K562 (cell line): ENCODE measurements at regions not wholly inside any gene's neighbourhood (a gene's known extent, or its start where the extent isn't known, plus 50 kb on each side); places are given as distances from the start of the nearest gene placed in this dataset.

Experiments
- ATAC-seq: fragments of 200-7000 bp; cut with Tn5 transposase; 3 replicates; pipeline ENCODE4 v1.9.1; 2020; ENCODE audit warnings: moderate library complexity
- BruUV-seq: library from RNA; stranded (reverse); fragments of 400-500 nt; replicated peaks from 2 replicates; lab custom pipeline; 2021; lab: Mats Ljungman, UMichigan
- CTCF ChIA-PET: fragments of 300-600 bp; formaldehyde crosslinking; extraction: SDS; loops from one replicate; lab custom pipeline; 2021; ENCODE audit warnings: low intra/inter-chr PET ratio; lab: Yijun Ruan, JAX
- POLR2A ChIA-PET: fragments of 300-600, 350-650 bp; sonication (Branson Sonifier 250); formaldehyde crosslinking; extraction: SDS; loops from one replicate; lab custom pipeline; 2021; ENCODE audit warnings: antibody characterized with exemption, inconsistent platforms; lab: Yijun Ruan, JAX
- DNase-seq, 4 experiments: peaks; one replicate each; pipeline versions ENCODE4 v3.0.0 to v3.0.0-alpha.2; 2011 to 2018; ENCODE audit warnings: low spot score in 3 of 4, mixed read lengths in 3 of 4; ENCODE audit errors: extremely low read depth in 1 of 4
- FAIRE-seq: peaks from 2 replicates; lab custom pipeline; 2011; peaks lifted over from hg19 to GRCh38; lab: Jason Lieb, UNC
- H2AFZ ChIP-seq: 2 replicates; pipeline ENCODE4 v1.6.0; 2011; ENCODE audit warnings: low read depth, low read length, control low read depth, inconsistent platforms
- H3K27ac ChIP-seq: fragments of 200-600 bp; 3 replicates; pipeline ENCODE4 v1.8.0; 2011; ENCODE audit warnings: low read depth, mild to moderate bottlenecking, control low read depth, inconsistent platforms, low read length, moderate library complexity, mixed read lengths; ENCODE audit errors: extremely low read depth
- H3K27me3 ChIP-seq, 2 experiments: fragments of 300-600 bp in 1 of 2; 2 replicates in 1 of 2; 3 replicates in 1 of 2; pipeline versions ENCODE4 v1.6.0 to v1.8.0; 2011; ENCODE audit warnings: inconsistent platforms in 2 of 2, low read length in 2 of 2, mild to moderate bottlenecking in 1 of 2, mixed read lengths in 1 of 2, moderate library complexity in 1 of 2; ENCODE audit not compliant: control insufficient read depth in 2 of 2, insufficient read depth in 2 of 2
- H3K36me3 ChIP-seq: fragments of 300-600 bp; 3 replicates; pipeline ENCODE4 v1.8.0; 2011; ENCODE audit warnings: mild to moderate bottlenecking, low read length, inconsistent platforms; ENCODE audit not compliant: control insufficient read depth, insufficient read depth
- H3K4me1 ChIP-seq, 2 experiments: fragments of 200-600 bp in 1 of 2; replicated peaks in 1 of 2; 2 replicates in 1 of 2; 3 replicates in 1 of 2; pipeline versions ENCODE4 v1.5.1 to v1.8.0; 2011; ENCODE audit warnings: inconsistent platforms in 2 of 2, low read length in 2 of 2, mild to moderate bottlenecking in 1 of 2, mixed read lengths in 1 of 2, moderate library complexity in 1 of 2; ENCODE audit not compliant: control insufficient read depth in 2 of 2, insufficient read depth in 2 of 2
- H3K4me2 ChIP-seq: 2 replicates; pipeline ENCODE4 v1.6.1; 2011; ENCODE audit warnings: low read length, control low read depth, inconsistent platforms, mixed read lengths; ENCODE audit not compliant: insufficient read depth
- H3K4me3 ChIP-seq: fragments of 200-600 bp; sonication (generic), shearing (Covaris generic); 2 replicates; pipeline ENCODE4 v1.5.1; 2016; ENCODE audit warnings: control low read depth, inconsistent platforms
- H3K79me2 ChIP-seq: fragments of 200-600 bp; 3 replicates; pipeline ENCODE4 v1.8.0; 2011; ENCODE audit warnings: low read length, inconsistent platforms; ENCODE audit not compliant: control insufficient read depth, insufficient read depth
- H3K9ac ChIP-seq, 2 experiments: 2 replicates each; pipeline versions ENCODE4 v1.6.0 to v1.6.1; 2011; ENCODE audit warnings: low read depth in 2 of 2, low read length in 2 of 2, control low read depth in 1 of 2, inconsistent platforms in 1 of 2, mild to moderate bottlenecking in 1 of 2, mixed read lengths in 1 of 2; ENCODE audit not compliant: insufficient read depth in 1 of 2
- H3K9me1 ChIP-seq: one replicate; pipeline ENCODE4 v1.6.0; 2011; ENCODE audit warnings: inconsistent platforms, mild to moderate bottlenecking, low read length, moderate library complexity; ENCODE audit not compliant: control insufficient read depth, insufficient read depth
- H3K9me3 ChIP-seq: replicated peaks from 2 replicates; pipeline ENCODE4 v1.5.1; 2011; ENCODE audit warnings: low read depth, low read length, inconsistent platforms; ENCODE audit not compliant: control insufficient read depth, insufficient read depth
- H4K20me1 ChIP-seq: replicated peaks from 2 replicates; pipeline ENCODE4 v1.6.1; 2011; ENCODE audit warnings: low read length, inconsistent platforms, mixed read lengths; ENCODE audit not compliant: control insufficient read depth, insufficient read depth
- HIVEP1 ChIP-seq: fragments of 250-450 bp; sonication (Bioruptor Pico); IDR thresholded peaks from 2 replicates; pipeline ENCODE4 v1.4.0; 2020; ENCODE audit warnings: mild to moderate bottlenecking
- NELFE ChIP-seq: IDR thresholded peaks from 2 replicates; pipeline ENCODE4 v1.6.1; 2011; ENCODE audit warnings: mild to moderate bottlenecking; ENCODE audit not compliant: insufficient read depth, insufficient read length
- NR2C2 ChIP-seq, 2 experiments: fragments of 200-800 bp in 1 of 2; sonication (Bioruptor generic) in 1 of 2; sonication (generic) in 1 of 2; formaldehyde crosslinking in 1 of 2; IDR thresholded peaks; 2 replicates each; pipeline versions ENCODE4 v1.6.1 to v1.8.0; 2016 to 2022; ENCODE audit warnings: mild to moderate bottlenecking in 1 of 2, missing compliant biosample characterization in 1 of 2, missing genetic modification characterization in 1 of 2, missing genetic modification reagents in 1 of 2
- PCBP2 ChIP-seq: fragments of 200-400 bp; formaldehyde crosslinking; IDR thresholded peaks from 2 replicates; pipeline ENCODE4 v1.6.1; 2018; ENCODE audit warnings: low read length, low read depth, mild to moderate bottlenecking, moderate library complexity; ENCODE audit not compliant: poor library complexity, severe bottlenecking
- POLR2AphosphoS5 ChIP-seq: IDR thresholded peaks from 2 replicates; pipeline ENCODE4 v1.6.1; 2011; ENCODE audit warnings: mild to moderate bottlenecking, low read depth, low read length, moderate library complexity; ENCODE audit not compliant: control insufficient read depth, insufficient read depth
- ZFX ChIP-seq: sonication (generic); formaldehyde crosslinking; IDR thresholded peaks from 2 replicates; pipeline ENCODE4 v1.8.0; 2022; ENCODE audit warnings: mild to moderate bottlenecking, missing genetic modification reagents, moderate library complexity
- ZNF444 ChIP-seq: fragments of 250-450 bp; sonication (Bioruptor Pico); IDR thresholded peaks from 2 replicates; pipeline ENCODE4 v1.4.0; 2020; ENCODE audit warnings: mild to moderate bottlenecking, moderate library complexity
- ZNF830 ChIP-seq: fragments of 250-450 bp; sonication (Bioruptor Pico); IDR thresholded peaks from 2 replicates; pipeline ENCODE4 v1.5.0; 2021; ENCODE audit warnings: mild to moderate bottlenecking
- WGBS: fragments of 100-300 bp; shearing (Covaris generic); methylation state at CpG from one replicate; pipeline ENCODE4 v1.1.6; 2016; ENCODE audit warnings: low coverage, mixed read lengths; ENCODE audit not compliant: insufficient coverage; ENCODE audit errors: missing lambda C conversion rate; 5-methylcytosine and 5-hydroxymethylcytosine counted together
- in situ Hi-C: fragments of 300-500 bp; cut with MboI; formaldehyde crosslinking; loops from 4 replicates; pipeline ENCODE4 v1.15.0; 2018; ENCODE audit warnings: inconsistent platforms, mixed read lengths
- intact Hi-C: fragments of 100-400 bp; cut with micrococcal nuclease; formaldehyde crosslinking; loops from 2 replicates; pipeline ENCODE4 v1.14.2; 2022
- TF ChIP-seq, protein P1 (sequence below), 3 experiments: IDR thresholded peaks in 2 of 3; conservative IDR thresholded peaks in 1 of 3; 2 replicates each; pipeline ENCODE4 v1.5.1; 2011 to 2012; ENCODE audit warnings: low read length in 3 of 3, mild to moderate bottlenecking in 3 of 3, control low read depth in 2 of 3, improper control_type of control experiment in 1 of 3, inconsistent platforms in 1 of 3, low read depth in 1 of 3, mixed read lengths in 1 of 3, moderate library complexity in 1 of 3; ENCODE audit not compliant: insufficient read depth in 2 of 3
- TF ChIP-seq, protein P2 (sequence below): fragments of 450-650 bp; IDR thresholded peaks from 2 replicates; pipeline ENCODE4 v1.6.1; 2016; ENCODE audit warnings: missing biosample characterization, missing genetic modification characterization
- TF ChIP-seq, protein P3 (sequence below): IDR thresholded peaks from 3 replicates; pipeline ENCODE4 v1.6.1; 2011; ENCODE audit warnings: borderline replicate concordance, mild to moderate bottlenecking, moderate library complexity; ENCODE audit not compliant: insufficient read length; ENCODE audit errors: extremely low read depth
- TF ChIP-seq, protein P4 (sequence below): IDR thresholded peaks from 2 replicates; pipeline ENCODE4 v1.6.1; 2011; ENCODE audit warnings: borderline replicate concordance, low read depth, mild to moderate bottlenecking, moderate library complexity, low read length; ENCODE audit not compliant: insufficient read depth, poor library complexity, severe bottlenecking

DNA sequence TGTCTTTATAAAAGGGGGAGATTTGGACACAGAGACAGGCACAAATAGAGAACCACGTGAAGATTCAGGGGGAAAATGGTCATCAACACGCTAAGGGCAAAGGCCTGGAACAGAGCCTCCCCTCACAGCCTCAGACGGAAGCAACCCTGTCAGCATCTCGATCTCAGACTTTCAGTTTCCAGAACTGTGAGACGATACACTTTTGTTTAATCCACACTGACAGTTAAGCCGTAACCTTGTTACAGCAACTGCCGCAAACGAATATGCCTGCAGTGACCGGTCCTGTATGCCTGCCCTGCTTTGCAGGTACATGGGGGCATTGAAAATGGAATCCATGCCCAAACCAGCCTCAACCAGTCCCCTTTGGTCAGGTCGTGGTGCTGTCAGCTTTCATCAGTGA lies 139.5 kb downstream of the ATPSCKMT start (continued):
- TF ChIP-seq, protein P1, sequence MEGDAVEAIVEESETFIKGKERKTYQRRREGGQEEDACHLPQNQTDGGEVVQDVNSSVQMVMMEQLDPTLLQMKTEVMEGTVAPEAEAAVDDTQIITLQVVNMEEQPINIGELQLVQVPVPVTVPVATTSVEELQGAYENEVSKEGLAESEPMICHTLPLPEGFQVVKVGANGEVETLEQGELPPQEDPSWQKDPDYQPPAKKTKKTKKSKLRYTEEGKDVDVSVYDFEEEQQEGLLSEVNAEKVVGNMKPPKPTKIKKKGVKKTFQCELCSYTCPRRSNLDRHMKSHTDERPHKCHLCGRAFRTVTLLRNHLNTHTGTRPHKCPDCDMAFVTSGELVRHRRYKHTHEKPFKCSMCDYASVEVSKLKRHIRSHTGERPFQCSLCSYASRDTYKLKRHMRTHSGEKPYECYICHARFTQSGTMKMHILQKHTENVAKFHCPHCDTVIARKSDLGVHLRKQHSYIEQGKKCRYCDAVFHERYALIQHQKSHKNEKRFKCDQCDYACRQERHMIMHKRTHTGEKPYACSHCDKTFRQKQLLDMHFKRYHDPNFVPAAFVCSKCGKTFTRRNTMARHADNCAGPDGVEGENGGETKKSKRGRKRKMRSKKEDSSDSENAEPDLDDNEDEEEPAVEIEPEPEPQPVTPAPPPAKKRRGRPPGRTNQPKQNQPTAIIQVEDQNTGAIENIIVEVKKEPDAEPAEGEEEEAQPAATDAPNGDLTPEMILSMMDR (IDR thresholded peaks at IDR 0.05 in 2 of 3, conservative IDR thresholded peaks at IDR 0.05 in 1 of 3; ENCODE audit: insufficient read depth in 2 of 3, low read depth in 1 of 3, low read length in 3 of 3), result no peak
- TF ChIP-seq, all 486 proteins: peak for 0

DNA sequence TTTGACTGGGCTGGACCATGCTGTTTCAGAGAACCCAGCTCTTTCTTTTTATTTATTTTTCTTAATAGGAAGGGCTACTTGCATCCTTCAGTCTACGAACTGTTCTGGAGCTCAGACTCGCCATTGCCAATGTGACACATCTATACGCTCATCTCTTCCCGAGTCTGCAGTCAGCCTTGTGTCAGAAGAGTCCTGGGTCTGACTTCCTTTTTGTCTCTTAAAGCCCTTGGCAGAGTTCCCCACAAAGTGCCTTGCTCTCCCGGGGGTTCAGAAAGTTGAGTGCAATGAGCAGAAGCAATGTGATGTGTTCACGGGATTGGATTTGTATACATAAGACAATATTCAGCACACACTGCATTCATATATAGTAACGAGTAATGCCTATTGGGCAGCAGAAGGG lies 140.4 kb downstream of the ATPSCKMT start:
- Histone ChIP-seq H2AFZ (no peak overlapping the region), H3K9me3 (no peaks in the 10 kb centered on the region), H3K4me2 (no peak overlapping the region), H3K36me3 (no peaks in the 10 kb centered on the region), H3K9ac (no peak overlapping the region), H3K79me2 (no peaks in the 10 kb centered on the region), H3K4me3 (no peak overlapping the region), H3K27me3 (peaks cover 5 to 30% of the 10 kb centered on the region in 2 experiments; a peak in 3 of 5 replicates), H3K9me1 (no peaks in the 10 kb centered on the region), H3K27ac (no peak overlapping the region), H4K20me1 (no peaks in the 10 kb centered on the region), H3K4me1 (no peaks in the 10 kb centered on the region)
- in situ Hi-C loops, result no loop called here
- ATAC-seq, result no peak
- intact Hi-C loops, result no loop called here
- POLR2A ChIA-PET, result interaction anchor here (1.4 kb wide), 1 partner anchor 22 kb away, joined by 3 read pairs; no protein-coding TSS in a partner anchor
- CTCF ChIA-PET, result no interaction called here
- no TSS peak for BruUV-seq
- TF ChIP-seq POLR2AphosphoS5 (no peak), PCBP2 (no peak), ZFX (no peak), ZNF830 (no peak), HIVEP1 (CRISPR knock-in tag) (no peak), ZNF444 (CRISPR knock-in tag) (no peak), NR2C2 (CRISPR knock-in tag; IDR thresholded peaks at IDR 0.05) (no peak), NR2C2 (tag; IDR thresholded peaks at IDR 0.05) (no peak), NELFE (no peak)
- TF ChIP-seq, protein P2, sequence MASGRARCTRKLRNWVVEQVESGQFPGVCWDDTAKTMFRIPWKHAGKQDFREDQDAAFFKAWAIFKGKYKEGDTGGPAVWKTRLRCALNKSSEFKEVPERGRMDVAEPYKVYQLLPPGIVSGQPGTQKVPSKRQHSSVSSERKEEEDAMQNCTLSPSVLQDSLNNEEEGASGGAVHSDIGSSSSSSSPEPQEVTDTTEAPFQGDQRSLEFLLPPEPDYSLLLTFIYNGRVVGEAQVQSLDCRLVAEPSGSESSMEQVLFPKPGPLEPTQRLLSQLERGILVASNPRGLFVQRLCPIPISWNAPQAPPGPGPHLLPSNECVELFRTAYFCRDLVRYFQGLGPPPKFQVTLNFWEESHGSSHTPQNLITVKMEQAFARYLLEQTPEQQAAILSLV, result no peak
- TF ChIP-seq, protein P3, sequence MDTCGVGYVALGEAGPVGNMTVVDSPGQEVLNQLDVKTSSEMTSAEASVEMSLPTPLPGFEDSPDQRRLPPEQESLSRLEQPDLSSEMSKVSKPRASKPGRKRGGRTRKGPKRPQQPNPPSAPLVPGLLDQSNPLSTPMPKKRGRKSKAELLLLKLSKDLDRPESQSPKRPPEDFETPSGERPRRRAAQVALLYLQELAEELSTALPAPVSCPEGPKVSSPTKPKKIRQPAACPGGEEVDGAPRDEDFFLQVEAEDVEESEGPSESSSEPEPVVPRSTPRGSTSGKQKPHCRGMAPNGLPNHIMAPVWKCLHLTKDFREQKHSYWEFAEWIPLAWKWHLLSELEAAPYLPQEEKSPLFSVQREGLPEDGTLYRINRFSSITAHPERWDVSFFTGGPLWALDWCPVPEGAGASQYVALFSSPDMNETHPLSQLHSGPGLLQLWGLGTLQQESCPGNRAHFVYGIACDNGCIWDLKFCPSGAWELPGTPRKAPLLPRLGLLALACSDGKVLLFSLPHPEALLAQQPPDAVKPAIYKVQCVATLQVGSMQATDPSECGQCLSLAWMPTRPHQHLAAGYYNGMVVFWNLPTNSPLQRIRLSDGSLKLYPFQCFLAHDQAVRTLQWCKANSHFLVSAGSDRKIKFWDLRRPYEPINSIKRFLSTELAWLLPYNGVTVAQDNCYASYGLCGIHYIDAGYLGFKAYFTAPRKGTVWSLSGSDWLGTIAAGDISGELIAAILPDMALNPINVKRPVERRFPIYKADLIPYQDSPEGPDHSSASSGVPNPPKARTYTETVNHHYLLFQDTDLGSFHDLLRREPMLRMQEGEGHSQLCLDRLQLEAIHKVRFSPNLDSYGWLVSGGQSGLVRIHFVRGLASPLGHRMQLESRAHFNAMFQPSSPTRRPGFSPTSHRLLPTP, result no peak
- TF ChIP-seq, protein P4, sequence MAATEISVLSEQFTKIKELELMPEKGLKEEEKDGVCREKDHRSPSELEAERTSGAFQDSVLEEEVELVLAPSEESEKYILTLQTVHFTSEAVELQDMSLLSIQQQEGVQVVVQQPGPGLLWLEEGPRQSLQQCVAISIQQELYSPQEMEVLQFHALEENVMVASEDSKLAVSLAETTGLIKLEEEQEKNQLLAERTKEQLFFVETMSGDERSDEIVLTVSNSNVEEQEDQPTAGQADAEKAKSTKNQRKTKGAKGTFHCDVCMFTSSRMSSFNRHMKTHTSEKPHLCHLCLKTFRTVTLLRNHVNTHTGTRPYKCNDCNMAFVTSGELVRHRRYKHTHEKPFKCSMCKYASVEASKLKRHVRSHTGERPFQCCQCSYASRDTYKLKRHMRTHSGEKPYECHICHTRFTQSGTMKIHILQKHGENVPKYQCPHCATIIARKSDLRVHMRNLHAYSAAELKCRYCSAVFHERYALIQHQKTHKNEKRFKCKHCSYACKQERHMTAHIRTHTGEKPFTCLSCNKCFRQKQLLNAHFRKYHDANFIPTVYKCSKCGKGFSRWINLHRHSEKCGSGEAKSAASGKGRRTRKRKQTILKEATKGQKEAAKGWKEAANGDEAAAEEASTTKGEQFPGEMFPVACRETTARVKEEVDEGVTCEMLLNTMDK, result no peak
- no peak for DNase-seq
- WGBS, result under 1% methylated on average over 7 of the region's 7 CpGs
- FAIRE-seq, result no peak
